ENCODE measurements at regions not wholly inside any gene's neighbourhood (a gene's known extent, or its start where the extent isn't known, plus 50 kb on each side); places are given as distances from the start of the nearest gene placed in this dataset.

- H3K9me3 ChIP-seq (ENCODE audit: control insufficient read depth, low read length): no peaks in the 10 kb centered on the region
These were observed 781.6 kb upstream of the SOX9 start for GRCh38 chr17:71339206-71339605.

DNA sequence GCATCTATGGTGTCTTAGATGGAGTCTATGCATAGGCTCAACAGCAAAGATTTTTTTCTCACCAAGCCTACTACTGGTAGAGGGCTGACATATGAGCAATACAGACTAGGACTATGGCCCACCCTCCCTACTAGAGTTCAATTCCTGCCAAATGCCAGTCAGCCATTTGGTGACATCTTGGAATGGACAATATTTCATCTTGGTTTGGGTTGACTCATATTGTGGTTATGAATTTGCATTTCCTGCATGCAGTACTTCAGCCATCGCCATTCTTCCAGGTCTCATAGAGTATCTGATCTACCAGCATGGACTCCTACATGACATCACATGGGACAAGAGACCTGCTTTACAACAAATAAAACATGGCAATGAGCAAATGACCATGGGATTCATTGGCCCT lies 778.1 kb upstream of the SOX9 start:
- Histone ChIP-seq H3K9me3 (ENCODE audit: control insufficient read depth, low read length) (no peaks in the 10 kb centered on the region), H3K4me1 (ENCODE audit: control insufficient read depth, insufficient read depth, low read length) (no peaks in the 10 kb centered on the region), H3K4me3 (ENCODE audit: low read length) (no peak overlapping the region), H3K27me3 (ENCODE audit: control insufficient read depth, insufficient read depth) (no peaks in the 10 kb centered on the region), H3K27ac (ENCODE audit: low read length) (no peak overlapping the region)
- WGBS: 82% methylated on average over 1 of the region's 1 CpG
- DNase-seq (no peak), ATAC-seq (no peak)
- intact Hi-C loops (cut with DNase I): no loop called here

More at GRCh38 chr17:71339206-71339605, 781.6 kb upstream of the SOX9 start:
- Histone ChIP-seq H3K27ac (ENCODE audit: low read length) (no peak overlapping the region), H3K4me3 (ENCODE audit: low read length) (no peak overlapping the region), H3K27me3 (ENCODE audit: control insufficient read depth, insufficient read depth) (no peaks in the 10 kb centered on the region), H3K4me1 (ENCODE audit: control insufficient read depth, insufficient read depth, low read length) (no peaks in the 10 kb centered on the region)
- intact Hi-C loops (cut with DNase I): no loop called here
- 13% methylated on average over 1 of the region's 1 CpG for WGBS
- ATAC-seq (no peak), DNase-seq (no peak)

DNA sequence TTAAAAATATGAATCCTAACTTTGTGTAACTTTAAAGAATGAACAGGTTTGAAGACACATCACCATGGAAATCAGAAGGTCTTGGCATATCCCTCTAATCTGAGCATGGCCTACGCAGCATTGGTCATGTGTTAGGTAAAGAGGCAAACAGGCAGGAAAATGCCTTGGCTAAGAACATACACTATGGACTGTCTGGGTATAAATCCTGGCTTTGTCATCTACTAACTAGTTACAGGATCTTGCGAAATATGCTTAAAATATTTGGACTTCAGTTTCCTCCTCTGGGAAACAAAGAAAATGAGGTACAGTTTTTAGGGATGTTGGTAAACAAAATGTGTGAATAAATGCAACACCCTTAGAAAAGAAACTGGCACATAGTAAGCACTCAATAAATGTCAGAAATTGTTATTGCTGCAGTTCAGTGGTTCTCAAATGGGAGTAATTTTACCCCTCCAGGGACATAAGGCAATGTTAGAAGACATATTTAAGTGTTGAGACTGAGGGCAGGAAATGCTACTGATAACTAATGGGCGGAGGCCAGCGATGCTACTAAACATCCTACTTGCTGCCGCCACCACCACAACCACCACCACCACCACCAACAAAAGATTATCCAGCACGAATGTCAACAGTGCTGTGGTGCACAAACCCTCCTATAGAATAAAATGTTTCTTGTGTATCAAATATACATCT lies 770.8 kb upstream of the SOX9 start:
- H3K4me1 ChIP-seq (ENCODE audit: control insufficient read depth, insufficient read depth, low read length): no peaks in the 10 kb centered on the region
- intact Hi-C loops (cut with DNase I): no loop called here
- H3K9me3 ChIP-seq (ENCODE audit: control insufficient read depth, low read length): no peaks in the 10 kb centered on the region
- no peak for DNase-seq
- 78% methylated on average over 6 of the region's 6 CpGs for WGBS
- no peak overlapping the region for H3K4me3 ChIP-seq (ENCODE audit: low read length)
- ATAC-seq: no peak
- no peaks in the 10 kb centered on the region for H3K27me3 ChIP-seq (ENCODE audit: control insufficient read depth, insufficient read depth)
- no peak overlapping the region for H3K27ac ChIP-seq (ENCODE audit: low read length)

DNA sequence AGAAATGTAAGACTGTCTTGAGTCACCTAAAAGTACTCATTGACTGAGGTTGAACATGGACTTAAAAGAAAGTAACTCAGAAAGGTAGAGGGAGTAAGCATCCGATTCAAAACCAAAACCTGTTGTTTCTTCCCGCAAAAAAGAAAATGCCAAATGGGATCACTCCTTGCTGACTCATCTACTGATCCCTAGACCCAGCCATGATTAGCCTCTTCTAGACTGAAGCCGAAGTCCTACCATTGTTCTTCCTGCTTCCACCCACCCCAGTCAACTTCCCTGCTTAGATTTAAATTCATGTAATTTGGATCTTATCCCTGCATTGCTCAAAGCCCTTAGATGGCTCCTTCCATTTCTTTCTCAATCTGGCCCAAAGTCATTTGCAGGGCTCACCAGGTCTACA lies 760.5 kb upstream of the SOX9 start:
- Histone ChIP-seq H3K4me3 (ENCODE audit: low read length) (no peak overlapping the region), H3K27ac (ENCODE audit: low read length) (no peak overlapping the region), H3K27me3 (ENCODE audit: control insufficient read depth, insufficient read depth) (no peaks in the 10 kb centered on the region), H3K9me3 (ENCODE audit: control insufficient read depth, low read length) (no peaks in the 10 kb centered on the region), H3K4me1 (ENCODE audit: control insufficient read depth, insufficient read depth, low read length) (no peaks in the 10 kb centered on the region)
- DNase-seq (no peak), ATAC-seq (no peak)
- intact Hi-C loops (cut with DNase I): no loop called here
- WGBS: 91% methylated on average over 3 of the region's 3 CpGs

GRCh38 chr17:71361656-71362450 lies 759.0 kb upstream of the SOX9 start:
- no peaks in the 10 kb centered on the region for H3K4me1 ChIP-seq (ENCODE audit: control insufficient read depth, insufficient read depth, low read length)
- 56% methylated on average over 7 of the region's 7 CpGs for WGBS
- DNase-seq: no peak
- ATAC-seq: no peak
- H3K9me3 ChIP-seq (ENCODE audit: control insufficient read depth, low read length): no peaks in the 10 kb centered on the region
- no peaks in the 10 kb centered on the region for H3K27me3 ChIP-seq (ENCODE audit: control insufficient read depth, insufficient read depth)
- intact Hi-C loops (cut with DNase I): no loop called here
- no peak overlapping the region for H3K4me3 ChIP-seq (ENCODE audit: low read length)
- H3K27ac ChIP-seq (ENCODE audit: low read length): no peak overlapping the region

GRCh38 chr17:71363661-71364060 lies 757.2 kb upstream of the SOX9 start:
- Histone ChIP-seq H3K4me1 (ENCODE audit: control insufficient read depth, insufficient read depth, low read length) (no peaks in the 10 kb centered on the region), H3K4me3 (ENCODE audit: low read length) (no peak overlapping the region), H3K27ac (ENCODE audit: low read length) (no peak overlapping the region), H3K27me3 (ENCODE audit: control insufficient read depth, insufficient read depth) (no peaks in the 10 kb centered on the region), H3K9me3 (ENCODE audit: control insufficient read depth, low read length) (no peaks in the 10 kb centered on the region)
- 29% methylated on average over 2 of the region's 2 CpGs for WGBS
- DNase-seq (no peak), ATAC-seq (no peak)
- intact Hi-C loops (cut with DNase I): no loop called here

DNA sequence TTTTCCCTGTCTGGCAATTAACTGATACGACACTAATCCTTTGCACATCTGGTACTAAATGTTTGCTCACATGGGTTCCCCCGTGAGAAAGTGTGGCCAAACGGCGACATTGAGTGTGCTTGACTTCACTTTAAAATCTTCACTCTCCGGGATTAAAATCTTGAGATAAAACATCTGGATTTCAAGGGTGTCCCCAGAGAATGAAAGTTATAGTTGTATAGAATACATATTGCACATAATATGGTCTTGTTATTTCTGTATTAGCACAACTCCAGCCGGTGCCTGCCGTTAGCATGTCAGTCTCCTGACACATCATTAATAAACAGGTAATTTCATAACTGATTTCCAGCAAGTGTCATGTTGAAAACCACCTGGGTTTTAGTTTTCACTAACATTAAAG lies 749.0 kb upstream of the SOX9 start:
- Histone ChIP-seq H3K27me3 (ENCODE audit: control insufficient read depth, insufficient read depth) (no peaks in the 10 kb centered on the region), H3K4me3 (ENCODE audit: low read length) (no peak overlapping the region), H3K27ac (ENCODE audit: low read length) (no peak overlapping the region), H3K4me1 (ENCODE audit: control insufficient read depth, insufficient read depth, low read length) (no peaks in the 10 kb centered on the region), H3K9me3 (ENCODE audit: control insufficient read depth, low read length) (no peaks in the 10 kb centered on the region)
- 74% methylated on average over 7 of the region's 7 CpGs for WGBS
- DNase-seq: no peak
- no peak for ATAC-seq
- intact Hi-C loops (cut with DNase I): no loop called here

GRCh38 chr17:71375948-71376347 lies 744.9 kb upstream of the SOX9 start:
- H3K4me3 ChIP-seq (ENCODE audit: low read length): no peak overlapping the region
- H3K27me3 ChIP-seq (ENCODE audit: control insufficient read depth, insufficient read depth): no peaks in the 10 kb centered on the region
- H3K4me1 ChIP-seq (ENCODE audit: control insufficient read depth, insufficient read depth, low read length): no peaks in the 10 kb centered on the region
- no peak overlapping the region for H3K27ac ChIP-seq (ENCODE audit: low read length)
- no peaks in the 10 kb centered on the region for H3K9me3 ChIP-seq (ENCODE audit: control insufficient read depth, low read length)
- DNase-seq (no peak), ATAC-seq (no peak)
- intact Hi-C loops (cut with DNase I): no loop called here
- WGBS: 88% methylated on average over 1 of the region's 1 CpG

- no peak for ATAC-seq
- Histone ChIP-seq H3K27me3 (ENCODE audit: control insufficient read depth, insufficient read depth) (no peaks in the 10 kb centered on the region), H3K27ac (ENCODE audit: low read length) (no peak overlapping the region), H3K4me1 (ENCODE audit: control insufficient read depth, insufficient read depth, low read length) (no peaks in the 10 kb centered on the region), H3K4me3 (ENCODE audit: low read length) (no peak overlapping the region), H3K9me3 (ENCODE audit: control insufficient read depth, low read length) (no peaks in the 10 kb centered on the region)
- DNase-seq: no peak
- intact Hi-C loops (cut with DNase I): no loop called here
- 68% methylated on average over 6 of the region's 6 CpGs for WGBS
These were observed 743.9 kb upstream of the SOX9 start for GRCh38 chr17:71376933-71377332.

GRCh38 chr17:71378036-71378435 lies 742.8 kb upstream of the SOX9 start:
- no peak for DNase-seq
- H3K9me3 ChIP-seq (ENCODE audit: control insufficient read depth, low read length): no peaks in the 10 kb centered on the region
- no peak for ATAC-seq
- intact Hi-C loops (cut with DNase I): no loop called here
- no peak overlapping the region for H3K4me3 ChIP-seq (ENCODE audit: low read length)
- H3K27me3 ChIP-seq (ENCODE audit: control insufficient read depth, insufficient read depth): no peaks in the 10 kb centered on the region
- 65% methylated on average over 9 of the region's 9 CpGs for WGBS
- H3K27ac ChIP-seq (ENCODE audit: low read length): no peak overlapping the region
- H3K4me1 ChIP-seq (ENCODE audit: control insufficient read depth, insufficient read depth, low read length): no peaks in the 10 kb centered on the region

- Histone ChIP-seq H3K27me3 (ENCODE audit: control insufficient read depth, insufficient read depth) (no peaks in the 10 kb centered on the region), H3K9me3 (ENCODE audit: control insufficient read depth, low read length) (no peaks in the 10 kb centered on the region), H3K27ac (ENCODE audit: low read length) (no peak overlapping the region), H3K4me1 (ENCODE audit: control insufficient read depth, insufficient read depth, low read length) (no peaks in the 10 kb centered on the region), H3K4me3 (ENCODE audit: low read length) (no peak overlapping the region)
- 48% methylated on average over 3 of the region's 3 CpGs for WGBS
- intact Hi-C loops (cut with DNase I): no loop called here
- ATAC-seq: no peak
- no peak for DNase-seq
These were observed 742.1 kb upstream of the SOX9 start for GRCh38 chr17:71378741-71379140.
